IPS-NIHi7 (cell line): ENCODE measurements at regions not wholly inside any gene's neighbourhood (a gene's known extent, or its start where the extent isn't known, plus 50 kb on each side); places are given as distances from the start of the nearest gene placed in this dataset.

ENCODE experiments used
- DNase-seq: peaks from one replicate; pipeline ENCODE4 v3.0.0; 2012; ENCODE audit warnings: mixed read lengths; ENCODE audit errors: extremely low spot score

DNA sequence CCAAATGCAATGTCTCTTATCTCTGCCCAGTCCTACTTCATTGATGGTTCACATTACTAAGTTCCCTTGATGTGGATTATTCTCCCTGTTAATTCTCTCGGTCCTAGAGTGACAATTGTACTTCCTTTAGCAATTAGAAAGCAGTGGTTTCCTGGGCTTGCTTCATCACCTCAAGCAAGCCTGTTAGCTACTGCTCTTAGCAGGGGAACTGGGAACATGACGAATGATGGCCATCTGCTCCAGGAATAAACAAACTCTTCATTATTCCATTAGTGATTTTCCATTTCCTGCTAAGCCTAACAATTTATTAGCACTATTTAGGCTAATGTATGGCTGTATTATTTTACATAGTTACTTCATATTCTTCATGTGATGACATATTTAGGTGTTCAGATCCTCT is 331.8 kb downstream of the MTX2 start:
- no peak for DNase-seq

DNA sequence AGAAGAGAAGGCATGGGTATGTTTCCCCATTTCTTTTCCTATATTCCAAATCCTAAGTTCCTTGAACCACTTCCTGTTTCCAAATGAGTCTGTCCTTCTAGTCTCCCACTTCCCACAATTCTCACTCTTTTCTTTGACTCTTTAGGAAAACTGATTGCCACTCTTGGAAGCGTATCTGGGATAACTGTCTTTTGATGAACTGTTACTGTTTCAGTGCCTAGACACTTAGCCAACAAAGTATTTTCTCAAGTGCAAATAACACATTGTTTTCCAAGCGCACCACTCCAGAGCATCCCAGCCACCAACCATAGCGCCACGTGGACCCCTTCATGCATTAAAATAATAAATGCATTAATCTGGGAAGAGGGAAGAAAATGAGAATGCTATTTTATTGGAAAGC is 342.8 kb downstream of the MTX2 start:
- no peak for DNase-seq

DNA sequence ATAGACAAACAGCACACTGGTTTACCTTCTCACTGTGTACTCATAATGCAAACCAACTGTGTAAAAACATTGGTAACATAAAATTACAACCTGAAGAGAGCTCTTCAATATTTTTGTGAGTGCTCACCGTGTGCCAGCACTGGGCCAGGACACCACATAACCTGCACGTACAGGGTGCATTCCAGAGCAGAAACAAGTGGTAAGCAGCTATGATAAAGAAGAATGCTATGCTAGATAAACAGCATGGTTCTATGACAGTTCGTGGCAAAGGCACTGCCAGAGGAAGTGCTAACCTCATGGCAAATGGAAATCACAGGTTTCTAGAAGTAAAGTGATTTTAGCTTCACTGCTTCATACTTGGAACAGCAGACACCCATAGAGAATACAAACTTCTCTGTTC is 343.5 kb downstream of the MTX2 start:
- no peak for DNase-seq

DNA sequence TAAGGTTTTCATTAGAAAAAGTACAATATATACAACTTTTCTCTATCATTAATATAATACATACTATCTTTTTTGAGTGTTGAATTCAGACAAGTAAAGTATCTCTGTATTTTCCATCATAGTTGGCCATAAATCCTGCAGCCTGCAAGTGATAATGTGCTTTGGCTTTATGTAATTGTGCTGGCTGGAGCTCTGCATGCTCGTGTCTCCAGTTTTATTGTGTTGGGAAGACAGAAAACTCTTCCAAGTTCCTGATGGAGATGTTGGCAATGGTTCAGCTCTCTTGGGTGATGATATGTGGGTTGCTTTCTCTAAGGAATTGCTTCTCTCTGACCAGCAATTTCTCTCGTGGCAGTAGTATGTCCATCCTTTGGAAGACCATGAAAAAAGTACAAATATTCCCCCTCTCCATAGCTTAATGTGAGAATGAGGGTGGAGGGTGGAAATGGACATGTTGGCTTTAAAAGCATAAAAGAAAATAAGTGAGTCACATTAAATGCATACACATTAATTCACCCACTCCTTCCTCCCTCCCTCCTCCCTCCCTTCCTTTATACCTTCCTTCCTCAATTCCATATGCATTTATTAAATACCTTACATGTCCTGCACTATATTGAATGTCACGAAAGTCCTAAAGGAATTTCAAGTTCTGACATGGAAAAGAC is 344.2 kb downstream of the MTX2 start:
- DNase-seq = no peak

DNA sequence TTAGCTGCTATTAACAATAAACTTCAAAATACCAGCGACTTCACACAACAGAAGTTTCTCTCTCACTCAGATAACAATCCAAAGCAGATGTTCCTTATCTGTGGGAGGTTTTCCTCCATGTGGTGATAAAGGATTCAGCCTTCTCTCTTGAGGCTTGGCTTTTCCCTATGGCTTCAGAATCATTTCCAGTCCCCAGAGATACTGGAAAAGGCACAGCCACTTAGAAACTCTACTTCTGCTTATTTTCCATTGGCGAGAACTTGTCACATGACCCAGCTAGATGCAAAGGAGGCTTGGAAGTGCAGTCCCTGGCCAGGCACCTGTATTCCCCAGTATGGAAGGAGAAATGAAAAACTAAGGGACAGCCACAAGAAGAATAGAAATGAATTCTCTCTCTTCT is 344.8 kb downstream of the MTX2 start:
- peak; percentile 20 for DNase-seq

DNA sequence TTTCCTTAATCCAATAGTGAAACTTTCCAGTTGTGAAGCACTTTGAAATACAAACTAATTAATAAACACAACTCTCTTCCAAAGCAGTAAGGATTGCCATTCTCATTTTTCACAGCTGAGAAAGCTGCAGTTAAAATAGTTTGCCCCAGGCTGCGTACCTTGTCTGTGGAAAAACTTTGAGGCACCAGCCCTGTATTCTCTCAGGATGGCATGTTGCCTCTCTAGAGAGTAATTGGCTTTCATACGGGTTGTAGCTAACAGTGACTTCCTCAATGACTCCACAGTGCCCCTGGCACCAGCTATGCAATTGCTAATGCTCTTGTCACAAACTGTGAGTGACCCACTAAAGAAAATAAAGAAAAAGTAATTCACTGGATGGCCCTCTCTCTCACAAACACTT is 345.7 kb downstream of the MTX2 start:
- no peak for DNase-seq

DNA sequence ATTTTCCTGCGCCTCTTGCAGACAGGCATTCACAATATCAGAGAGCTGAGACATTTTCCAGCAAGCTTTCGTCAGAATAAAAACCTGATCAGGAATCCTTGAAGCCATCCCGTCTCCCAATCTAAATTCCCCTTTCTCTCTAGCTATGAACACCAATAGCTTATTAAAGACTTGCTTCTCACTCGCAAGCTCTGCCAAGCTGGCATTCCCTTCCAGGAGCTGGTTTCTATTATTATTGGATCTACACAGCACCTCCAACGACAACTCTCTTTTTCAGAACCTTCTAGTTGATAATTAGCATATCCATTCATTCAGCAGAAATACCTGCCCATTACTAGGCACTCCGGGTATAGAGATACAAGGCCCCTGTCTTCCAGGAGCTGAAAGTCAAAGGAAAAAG is 350.3 kb downstream of the MTX2 start:
- DNase-seq = no peak

DNA sequence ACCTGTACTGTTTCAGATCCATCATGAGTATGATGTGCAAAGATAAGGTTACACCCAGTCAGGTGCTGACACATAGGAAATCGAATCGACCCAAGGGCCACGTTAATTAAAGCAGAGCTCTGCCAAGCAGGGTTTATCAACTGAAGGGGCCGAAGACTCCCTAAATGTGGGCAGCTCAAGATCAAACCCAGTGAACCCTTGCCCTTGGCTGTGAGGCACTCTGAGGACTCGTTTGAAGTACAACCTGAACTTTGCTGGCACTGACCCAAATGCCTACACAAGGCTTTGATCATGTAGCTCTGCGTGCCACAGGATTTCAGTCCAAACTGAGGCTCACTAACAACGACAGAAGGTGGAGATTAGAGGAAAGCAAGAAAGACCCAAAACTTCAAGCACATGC is 352.1 kb downstream of the MTX2 start:
- no peak for DNase-seq

DNA sequence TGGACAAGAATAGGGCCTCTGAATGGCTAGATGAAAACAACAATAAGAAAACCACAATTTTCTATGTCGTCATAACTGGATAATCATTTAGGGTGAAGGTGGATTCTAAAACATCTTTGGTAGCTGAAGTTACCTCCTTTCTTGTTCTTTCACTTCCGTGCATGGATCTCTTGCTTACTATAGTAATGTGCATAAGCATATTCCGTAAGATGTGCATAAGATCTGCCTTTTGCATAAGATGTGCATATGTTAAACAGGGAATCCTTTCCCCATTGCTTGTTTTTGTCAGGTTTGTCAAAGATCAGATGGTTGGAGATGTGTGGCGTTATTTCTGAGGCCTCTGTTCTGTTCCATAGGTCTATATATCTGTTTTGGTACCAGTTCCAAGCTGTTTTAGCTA is 353.6 kb downstream of the MTX2 start:
- DNase-seq = no peak

DNA sequence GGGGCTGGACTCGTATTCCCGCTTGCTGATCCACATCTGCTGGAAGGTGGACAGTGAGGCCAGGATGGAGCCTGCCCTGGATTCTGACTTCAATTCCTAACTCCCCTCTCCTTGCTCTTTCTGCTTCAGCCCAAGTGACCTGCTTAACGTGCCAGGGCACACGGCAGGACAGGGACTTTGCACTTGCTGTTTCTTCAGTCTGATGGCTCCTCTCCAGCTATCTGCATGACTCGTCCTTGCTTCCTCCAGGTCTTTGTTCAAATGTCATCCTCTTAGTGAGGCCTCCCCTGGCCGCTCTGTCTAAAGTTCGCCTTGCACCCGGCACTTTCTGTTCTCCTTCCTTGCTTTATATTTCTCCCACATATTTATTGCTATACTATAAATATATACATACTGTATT is 357.6 kb downstream of the MTX2 start:
- DNase-seq = no peak

DNA sequence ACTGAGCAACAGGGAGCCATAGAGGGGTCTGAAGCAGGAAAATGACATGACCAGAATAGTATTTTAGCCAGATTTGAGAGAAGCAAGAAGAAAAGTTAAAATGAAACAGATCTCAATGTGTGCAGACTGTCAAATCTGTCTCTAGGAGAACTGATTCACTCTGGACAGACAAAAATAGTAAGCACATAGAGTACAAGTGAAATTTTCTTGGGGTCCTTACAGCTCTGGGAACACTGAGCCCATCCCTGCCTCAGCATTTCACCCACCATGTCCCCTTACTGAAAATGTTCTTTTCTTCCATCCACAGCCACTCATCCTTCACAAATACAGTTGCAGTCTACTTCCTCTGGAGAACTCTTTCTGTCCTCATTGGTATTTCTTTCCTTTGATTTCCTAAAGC is 359.2 kb downstream of the MTX2 start:
- no peak for DNase-seq

DNA sequence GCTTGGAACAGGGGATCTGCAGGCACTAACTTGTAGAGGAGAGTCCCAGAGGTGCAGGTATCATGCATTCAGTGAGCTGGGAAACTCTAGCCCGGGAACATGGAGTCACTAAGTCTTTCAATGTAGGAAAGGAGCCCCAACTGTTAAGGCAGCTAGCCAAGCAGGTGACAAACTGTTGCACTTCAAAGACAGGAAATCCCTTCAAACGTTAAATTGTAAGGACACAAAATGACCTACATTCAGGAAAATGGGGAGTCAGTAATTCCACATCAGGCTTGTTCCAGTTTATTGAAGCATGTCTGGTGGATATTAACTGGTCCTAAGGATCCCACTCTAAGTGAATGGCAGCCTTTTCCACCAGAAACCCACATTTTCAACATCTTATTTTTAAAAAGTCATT is 364.5 kb downstream of the MTX2 start:
- no peak for DNase-seq

DNA sequence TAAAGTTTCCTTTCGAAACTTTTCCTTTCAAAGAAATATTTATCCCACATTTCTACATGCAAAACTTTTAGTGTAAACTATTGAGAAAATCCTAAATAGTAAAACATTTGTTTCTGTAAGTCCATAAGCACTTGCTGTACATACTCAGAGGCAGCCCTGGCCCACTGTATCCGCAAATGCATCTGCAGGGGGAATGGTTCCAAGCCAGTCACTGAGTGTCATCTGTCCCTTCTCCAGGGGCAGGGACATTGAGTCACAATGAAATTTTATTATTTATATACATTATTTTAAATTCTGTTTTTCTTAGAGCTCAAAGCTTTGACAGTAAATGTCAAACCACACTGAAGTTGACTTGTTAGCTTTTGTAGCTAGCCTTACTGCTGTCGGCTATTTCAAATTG is 367.2 kb downstream of the MTX2 start:
- DNase-seq = no peak

DNA sequence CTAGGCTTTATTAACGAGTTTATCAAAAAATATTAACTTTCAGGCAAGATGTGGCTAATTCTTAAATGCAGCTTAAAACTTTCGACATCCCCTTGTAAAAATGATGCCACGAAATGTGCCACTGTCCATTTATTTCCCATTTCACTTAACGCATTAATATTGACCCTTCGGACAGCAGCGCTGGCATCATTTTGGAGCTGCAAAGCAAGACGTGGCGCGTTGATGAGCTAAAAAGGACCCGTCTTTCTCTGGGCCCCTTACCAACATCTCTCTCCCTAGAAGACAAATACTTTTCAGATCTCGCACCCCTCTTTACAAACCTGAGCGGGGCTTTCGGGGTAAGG is 367.9 kb downstream of the MTX2 start:
- no peak for DNase-seq

DNA sequence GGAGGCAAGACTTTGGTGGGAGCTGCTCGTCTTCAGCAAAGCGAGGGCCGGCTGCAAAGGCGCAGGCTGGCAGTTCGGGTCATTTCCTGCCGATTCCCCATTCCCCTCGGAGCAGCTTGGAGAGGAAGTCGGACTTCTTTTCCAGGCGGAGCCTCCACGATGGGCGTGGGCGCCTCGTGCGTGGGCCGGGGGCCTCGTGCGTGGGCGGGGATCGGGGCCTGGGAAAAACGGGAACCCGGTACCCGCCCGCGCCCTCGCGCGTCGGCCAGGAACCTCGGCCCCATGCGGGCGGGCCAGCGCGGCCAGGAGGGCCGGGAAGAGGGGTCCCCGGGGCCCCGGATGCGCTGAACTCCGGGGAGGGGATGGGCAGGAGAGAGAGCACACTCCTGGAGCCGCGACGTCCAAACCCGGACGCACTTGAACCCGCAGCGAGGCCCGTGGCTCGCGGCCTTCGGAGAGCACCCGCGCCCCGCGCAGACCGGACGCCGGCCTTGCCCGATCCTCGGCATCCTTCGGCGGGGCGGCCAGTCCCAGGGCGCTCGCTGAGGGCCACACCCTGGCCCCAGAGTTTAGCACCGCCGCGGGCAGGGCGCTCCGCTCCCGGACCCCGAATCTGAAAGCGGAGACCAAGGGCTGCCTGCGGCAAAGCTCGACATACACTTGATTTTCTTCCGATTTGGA is 368.4 kb downstream of the MTX2 start:
- peak; percentile 53 for DNase-seq

DNA sequence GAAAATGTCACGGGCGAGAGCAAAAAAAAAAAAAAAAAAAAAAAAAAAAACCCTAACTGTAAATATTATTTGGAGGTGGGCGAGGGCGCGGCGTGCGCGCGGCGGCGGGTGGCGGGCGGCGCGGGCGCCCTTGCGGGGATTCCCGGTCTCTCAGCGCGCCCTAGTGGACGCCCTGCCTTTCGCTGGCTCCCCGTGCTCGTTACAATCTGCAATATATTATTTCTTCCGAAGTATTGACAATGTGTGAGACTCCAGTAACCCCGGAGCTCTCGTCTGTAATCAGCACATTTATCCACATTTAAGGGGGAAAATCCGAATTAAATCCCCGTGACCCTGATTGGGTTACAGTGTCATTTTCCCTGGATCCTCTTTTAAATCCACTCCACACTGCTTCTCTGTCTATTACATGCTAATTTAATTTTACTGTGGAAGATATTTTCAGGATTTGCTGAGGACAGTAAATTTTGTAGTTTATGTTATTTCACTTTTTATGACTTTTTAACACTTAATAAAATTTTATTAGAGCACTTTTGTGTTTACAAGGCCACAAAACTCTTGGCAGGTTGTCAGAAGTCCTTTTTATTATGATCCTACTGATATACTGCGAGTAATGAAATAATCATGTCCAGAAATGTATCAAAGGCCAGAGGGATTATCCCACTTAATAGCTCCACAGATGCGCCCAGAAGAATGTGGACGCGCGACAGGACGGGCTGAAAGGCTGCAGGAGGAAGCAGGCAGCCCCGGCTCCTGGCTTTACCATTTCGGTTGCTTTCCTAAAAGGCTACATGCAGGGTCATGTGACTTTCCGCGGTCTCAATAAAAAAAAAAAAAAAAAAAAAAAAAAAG is 369.1 kb downstream of the MTX2 start:
- peak; percentile 82 for DNase-seq

DNA sequence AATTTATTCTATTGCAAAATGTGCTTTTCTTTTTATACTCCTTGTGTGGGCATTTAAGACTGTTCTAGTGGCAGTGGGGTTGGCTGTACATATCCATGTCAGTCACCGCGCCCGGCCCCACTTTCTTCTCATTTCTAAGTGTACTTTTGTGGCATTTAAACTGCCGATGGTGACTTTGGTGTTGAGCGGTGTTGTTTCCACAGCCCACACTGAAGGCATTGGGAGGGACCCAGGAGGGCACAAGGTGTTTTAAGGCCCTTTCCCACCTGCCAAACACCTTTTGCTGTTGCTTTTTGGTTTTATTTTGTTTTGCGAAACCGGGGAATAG is 369.7 kb downstream of the MTX2 start:
- no peak for DNase-seq

DNA sequence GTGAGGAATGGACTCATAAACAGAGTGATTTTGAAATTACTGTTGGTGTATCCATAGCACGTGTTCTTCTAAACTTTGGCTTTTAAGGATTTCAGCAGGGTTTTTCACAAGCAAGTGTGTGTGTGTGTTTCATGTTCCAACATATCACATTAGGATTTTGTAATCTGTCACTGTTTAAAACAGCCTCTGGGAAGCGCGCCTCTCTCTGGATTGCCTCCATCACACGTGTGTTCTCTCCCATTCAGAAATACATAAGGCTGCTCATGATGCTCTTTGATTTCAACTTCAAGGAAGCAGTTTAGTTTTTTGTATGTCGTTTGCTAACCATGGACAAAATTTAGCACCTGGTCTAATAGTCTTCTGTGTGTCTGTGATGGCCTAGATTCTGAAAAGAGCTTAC is 370.4 kb downstream of the MTX2 start:
- DNase-seq = no peak

DNA sequence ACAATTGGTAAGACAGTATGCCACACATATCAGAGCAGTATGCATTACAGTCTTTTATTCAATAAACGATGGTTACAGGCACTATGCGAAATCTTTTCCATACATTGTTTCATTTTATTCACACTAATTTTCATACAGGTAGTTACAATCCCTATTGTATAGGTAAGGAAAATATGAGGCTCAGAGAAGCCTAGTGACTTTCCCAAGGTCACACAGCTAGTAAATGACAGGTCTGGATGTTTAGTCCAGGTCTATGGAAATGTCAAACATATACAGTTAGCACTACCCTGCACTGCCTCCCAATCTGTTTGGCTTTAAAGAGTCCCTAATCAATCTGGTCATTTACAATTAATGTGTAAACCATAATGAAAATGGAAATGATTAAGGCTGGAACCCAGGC is 372.2 kb downstream of the MTX2 start:
- DNase-seq = no peak

DNA sequence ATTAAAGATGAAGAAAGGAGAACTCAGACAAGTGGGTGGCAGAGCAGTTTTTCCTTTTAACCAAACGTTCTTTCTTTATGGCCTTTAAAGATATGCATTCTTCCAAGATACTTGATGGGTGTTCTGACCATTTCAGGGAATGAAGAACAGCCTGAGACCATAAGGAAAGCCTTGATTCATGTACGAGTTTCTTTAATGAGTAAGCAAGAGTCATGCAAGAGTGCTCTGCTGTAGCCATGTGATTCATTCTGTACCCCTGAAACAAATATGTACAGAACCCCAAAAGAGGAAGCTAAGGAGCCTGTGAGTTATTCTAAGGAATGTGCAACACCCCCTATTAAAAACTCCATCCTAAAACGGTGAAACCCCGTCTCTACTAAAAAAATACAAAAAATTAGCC is 372.8 kb downstream of the MTX2 start:
- DNase-seq = no peak

DNA sequence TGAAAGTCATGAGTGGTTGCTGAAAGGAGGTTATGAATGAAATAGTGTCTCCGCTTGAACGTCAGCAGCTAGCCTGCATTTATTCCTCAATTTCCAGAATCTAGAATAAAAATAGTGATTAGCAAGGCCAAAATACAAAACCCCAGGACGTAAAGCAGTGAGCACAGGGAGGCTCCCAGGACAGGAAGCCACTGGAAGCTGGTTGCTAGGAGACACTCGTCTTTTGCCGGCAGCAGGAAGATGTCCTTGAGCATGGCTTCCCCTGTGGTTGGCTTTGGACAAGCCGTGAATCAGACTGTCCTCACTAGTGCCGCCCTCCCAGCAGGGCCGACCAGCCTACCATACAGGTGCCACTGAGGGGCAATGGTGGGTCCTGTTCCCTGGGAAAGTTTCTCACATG is 374.4 kb downstream of the MTX2 start:
- DNase-seq = peak; percentile 23

DNA sequence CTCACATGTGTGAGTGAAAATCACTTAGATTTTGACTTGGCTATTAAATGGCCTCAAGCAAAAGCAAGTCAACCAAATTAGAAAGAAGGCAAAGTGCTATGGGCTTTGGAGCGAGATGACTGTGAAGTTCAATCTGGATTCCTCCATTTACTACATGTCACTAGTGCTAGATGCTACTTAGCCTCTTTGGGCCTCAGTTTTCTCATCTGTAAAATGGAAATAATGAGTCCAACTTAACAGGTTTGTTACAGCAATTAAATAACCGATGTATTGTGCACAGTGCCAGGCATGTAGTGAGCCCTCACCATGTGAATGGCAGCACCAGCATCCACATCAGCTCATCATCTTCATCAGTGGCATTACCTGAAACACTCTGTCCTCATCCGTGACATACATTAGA is 376.3 kb downstream of the MTX2 start:
- DNase-seq = no peak

DNA sequence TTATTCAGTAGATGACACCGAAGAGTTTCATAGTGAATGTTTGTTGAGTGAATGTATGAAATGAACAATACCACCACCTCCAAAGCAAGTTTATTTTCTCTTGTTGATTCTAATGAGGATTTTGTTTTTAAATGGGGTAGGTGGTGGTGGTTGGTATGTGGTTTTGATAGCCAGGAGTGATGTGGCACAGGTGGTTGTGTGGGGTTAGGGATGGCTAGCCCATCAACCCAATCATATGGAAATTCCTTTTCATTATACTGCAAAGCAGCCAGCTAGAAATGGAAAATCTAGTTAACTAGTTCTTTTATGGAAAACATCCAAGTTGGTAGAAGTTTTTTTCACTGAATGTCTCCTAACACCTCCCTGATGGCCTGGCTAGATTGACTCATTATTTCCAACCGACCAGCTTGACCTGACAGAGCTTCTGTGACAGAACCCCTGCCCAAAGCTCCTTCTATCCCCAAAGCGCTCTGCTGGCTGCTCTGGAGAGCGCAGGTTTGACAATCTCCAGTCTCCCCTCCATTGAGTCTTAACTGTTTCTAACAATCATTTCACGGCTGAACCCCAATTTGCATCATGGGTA is 376.9 kb downstream of the MTX2 start:
- DNase-seq = peak; percentile 29
